Hematopoietic multipotent progenitor cell treated with erythropoietin and hydrocortisone succinate and interleukin-3 and kit ligand, for 17 days (in vitro differentiated cells): ENCODE measurements at regions not wholly inside any gene's neighbourhood (a gene's known extent, or its start where the extent isn't known, plus 50 kb on each side); places are given as distances from the start of the nearest gene placed in this dataset.
"Not testable (repeated sequence)": the region's sequence is repeated elsewhere in the genome, so short reads cannot be mapped to it uniquely, and the experiment has no call there.

Experiments used
- DNase-seq: peaks from one replicate; pipeline ENCODE4 v3.0.0-alpha.2; 2015; ENCODE audit warnings: low spot score

DNA sequence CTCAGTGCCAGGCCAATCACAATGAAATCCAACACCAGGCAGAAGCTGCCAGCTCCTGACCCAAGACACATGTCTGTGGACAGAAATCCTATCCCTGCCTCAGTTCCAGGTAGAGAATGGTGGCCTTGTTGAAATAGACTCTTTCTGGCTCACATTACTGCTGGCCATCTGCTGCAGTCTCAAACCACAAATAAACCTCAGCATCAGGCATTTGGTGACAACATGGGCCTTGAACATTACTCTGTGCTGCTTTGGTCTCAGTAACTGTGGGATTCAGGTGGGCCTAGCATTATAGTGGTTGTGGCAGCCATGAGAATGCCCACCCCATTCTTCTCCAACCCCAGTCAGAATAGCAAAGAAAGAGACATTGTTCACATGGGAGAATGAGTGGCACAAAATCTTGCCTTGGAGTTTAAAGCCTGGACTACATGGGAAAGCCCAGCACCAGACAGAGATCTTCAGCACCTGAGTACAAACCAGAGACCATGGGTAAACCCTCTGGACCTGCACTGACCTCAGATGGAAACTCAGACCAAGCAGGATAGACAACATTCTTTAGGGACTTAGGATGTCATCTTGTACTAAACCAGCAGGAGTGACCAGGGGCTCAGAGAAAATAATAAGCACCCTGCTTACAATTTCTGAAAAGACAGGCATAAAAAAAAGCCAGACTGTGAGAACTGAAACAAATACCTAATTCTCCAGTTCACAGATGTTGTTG is 50.4 kb upstream of the TRAM1L1 start:
- DNase-seq = no peak

DNA sequence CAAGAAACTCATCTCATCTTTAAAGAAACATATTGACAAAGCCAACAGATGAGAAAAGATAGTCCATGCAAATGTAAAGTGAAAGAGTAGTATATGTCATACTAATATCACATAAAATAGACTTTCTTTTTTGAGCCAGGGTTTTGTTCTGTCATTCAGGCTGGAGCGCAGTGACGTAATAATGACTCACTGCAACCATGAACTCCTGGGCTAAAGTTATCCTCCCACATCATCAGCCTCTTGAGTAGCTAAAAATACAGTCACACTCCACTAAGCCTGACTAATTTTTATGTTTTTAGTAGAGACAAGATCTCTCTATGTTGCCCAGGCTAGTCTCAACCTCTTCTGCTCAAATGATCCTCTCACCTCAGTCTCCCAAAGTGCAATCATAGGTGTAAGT is 51.8 kb upstream of the TRAM1L1 start:
- no peak for DNase-seq

DNA sequence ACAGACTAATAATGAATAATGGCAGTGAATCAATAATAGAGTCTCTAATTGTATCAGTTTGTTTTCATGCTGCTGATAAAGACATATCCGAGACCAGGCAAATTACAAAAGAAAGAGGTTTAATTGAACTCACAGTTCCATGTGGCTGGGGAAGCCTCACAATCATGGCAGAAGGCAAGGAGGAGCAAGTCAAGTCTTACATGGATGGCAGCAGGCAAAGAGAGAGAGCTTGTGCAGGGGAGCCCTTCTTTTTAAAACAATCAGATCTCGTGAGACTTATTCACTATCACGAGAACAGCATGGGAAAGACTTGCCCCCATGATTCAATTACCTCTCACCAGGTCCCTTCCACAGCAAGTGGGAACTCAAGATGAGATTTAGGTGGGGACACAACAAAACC is 53.4 kb upstream of the TRAM1L1 start:
- not testable (repeated sequence) for DNase-seq

DNA sequence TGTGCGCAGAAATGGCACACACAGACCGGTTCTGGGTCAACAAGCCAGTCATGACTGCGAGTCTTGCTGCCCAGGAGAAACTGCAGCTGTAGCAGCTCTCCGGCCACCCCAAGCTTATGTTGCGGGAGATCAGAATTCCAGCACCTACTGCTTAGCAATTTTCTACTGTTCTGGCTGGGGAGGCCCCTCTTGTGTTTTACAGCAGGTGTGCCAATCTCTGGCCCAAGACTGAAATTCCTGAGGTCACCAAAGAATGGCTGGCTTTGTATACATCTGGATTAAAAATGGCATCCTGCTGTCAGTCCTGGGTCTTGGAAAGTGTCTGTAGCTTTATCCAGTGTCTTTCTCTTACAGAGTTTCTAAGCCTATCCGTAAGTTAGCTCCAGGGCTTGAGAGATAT is 68.9 kb upstream of the TRAM1L1 start:
- DNase-seq = no peak

DNA sequence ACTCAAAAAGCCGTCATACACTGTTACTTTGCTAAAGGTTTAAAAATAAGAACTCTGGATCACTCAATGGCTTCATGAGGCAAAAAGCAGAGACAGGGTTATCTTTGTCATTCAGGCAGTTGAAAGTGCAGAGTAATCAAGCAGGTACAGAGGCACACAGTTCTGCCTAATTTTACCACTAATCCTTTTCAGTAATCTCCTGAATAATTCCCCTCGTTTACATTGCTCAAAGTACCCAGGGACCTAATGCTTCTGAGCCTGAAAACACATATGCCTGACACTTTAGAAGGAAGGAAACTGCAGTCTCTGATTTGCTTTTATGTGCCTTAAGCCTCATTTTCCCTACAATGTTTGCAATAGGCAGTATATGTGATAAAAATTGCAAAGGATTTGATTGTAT is 71.4 kb upstream of the TRAM1L1 start:
- no peak for DNase-seq

DNA sequence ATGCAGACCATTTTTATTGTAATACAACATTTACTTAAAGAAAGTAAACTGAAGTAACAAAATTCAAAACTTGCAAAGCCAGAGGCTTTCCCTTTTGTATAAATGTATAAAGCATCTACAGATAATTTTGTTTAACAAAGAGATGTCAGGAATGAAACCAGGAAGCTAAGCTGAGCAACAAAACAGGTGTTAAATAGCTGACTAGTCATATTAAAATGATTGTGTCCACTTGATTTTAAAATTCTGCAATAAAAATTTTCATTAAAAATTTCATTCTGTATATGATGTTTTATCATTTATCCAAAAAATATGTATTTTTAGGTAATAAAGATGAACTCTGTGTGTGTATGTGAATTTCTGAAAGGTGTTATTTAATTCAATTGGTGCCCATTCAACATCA is 72.0 kb upstream of the TRAM1L1 start:
- no peak for DNase-seq

DNA sequence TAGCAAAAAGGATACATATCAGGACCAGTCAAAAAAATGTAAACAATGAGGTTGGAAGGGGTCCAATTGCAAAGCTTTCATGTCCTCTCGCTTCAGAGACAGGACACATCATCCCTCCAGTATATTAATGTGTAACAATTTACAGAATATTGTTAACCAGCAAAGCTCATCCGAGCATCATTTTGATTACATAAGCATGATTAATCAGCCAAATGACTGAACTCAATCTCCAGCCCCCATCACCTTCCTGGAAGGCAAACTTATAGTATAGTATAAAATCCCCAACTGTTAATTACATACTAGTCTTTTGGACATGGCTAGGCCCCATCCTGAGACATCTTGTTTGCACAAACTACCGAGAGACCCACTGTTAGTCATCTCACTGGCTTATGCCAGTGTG is 77.6 kb upstream of the TRAM1L1 start:
- DNase-seq = no peak

DNA sequence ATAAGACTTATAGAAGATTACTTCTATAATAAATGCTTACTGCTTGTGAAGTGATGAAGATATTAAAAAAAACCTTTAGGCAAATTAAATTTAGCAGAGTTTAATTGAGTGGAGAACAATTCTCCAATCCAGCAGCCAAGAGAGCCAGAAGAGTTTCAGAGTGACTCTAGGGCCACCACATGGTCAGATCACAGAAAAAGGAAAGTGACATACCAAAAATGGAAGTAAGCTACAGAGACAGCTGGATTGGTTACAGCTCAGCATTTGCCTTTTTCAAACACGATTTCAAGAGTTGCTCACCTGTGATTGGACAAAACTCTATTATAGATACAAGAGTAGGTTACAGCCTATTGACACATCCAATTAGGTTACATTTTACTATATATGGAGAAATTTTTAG is 79.0 kb upstream of the TRAM1L1 start:
- DNase-seq = no peak

DNA sequence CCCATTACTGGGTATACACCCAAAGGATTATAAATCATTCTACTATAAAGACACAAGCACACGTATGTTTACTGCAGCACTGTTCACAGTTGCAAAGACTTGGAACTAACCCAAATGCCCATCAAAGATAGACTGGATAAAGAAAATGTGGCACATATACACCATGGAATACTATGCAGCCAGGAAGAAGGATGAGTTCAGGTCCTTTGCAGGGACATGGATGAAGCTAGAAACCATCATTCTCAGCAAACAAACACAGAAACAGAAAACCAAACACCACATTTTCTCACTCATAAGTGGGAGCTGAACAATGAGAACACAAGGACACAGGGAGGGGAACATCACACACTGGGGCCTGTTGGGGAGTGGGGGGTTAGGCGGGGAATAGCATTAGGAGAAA is 90.0 kb upstream of the TRAM1L1 start:
- DNase-seq = not testable (repeated sequence)

DNA sequence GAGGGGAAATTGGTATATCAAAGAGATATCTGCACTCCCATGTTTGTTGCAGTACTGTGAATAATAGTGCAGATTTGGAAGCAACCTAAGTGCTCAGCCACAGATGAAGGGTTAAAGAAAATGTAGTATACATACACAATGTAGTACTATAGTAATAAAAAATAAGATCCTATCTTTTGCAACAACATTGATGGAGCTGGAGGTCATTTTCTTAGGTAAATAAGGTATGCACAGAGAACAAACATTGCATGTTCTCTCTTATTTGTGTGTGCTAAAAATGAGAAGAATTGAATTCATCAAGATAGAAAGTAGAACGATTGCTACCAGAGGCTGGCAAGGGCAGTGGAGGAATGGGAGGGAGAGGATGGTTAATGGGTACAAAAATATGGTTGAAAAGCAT is 117.9 kb upstream of the TRAM1L1 start:
- no peak for DNase-seq

DNA sequence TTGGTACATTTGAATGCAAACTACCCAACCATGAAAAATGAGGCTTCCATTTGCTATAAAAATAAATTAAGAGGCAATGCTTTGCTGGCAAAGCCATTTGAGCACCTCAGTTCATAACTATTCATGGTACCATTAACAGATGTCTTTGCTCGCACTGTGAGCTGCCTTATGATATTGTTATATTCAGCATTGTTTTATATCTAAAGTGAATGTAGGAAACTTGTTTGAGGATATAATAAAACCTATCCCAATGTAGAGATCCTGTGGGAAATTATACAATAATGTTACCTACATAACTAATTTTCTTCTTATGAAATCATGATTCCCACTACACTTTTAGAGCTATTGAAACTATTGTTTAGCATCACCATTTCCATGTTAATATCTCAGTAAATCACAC is 125.2 kb upstream of the TRAM1L1 start:
- no peak for DNase-seq

DNA sequence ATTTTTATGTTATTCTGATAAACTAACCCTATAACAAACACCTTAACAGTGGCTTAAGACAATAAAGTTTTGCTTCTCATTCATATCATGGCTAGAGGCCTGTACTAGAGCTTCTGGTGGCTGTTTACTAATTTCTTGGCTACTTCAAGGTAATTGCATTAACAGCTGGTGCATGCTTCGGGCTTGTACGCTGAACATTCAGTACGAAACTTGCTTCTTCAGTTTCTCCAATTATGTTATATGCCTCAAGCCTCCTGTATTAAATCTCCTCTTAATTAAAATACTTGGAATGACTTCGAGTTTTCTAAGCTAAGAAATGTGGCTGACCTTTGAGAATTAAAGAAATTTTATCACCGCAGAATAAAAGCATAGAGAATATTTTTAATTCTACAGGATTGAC is 138.9 kb upstream of the TRAM1L1 start:
- DNase-seq = no peak

DNA sequence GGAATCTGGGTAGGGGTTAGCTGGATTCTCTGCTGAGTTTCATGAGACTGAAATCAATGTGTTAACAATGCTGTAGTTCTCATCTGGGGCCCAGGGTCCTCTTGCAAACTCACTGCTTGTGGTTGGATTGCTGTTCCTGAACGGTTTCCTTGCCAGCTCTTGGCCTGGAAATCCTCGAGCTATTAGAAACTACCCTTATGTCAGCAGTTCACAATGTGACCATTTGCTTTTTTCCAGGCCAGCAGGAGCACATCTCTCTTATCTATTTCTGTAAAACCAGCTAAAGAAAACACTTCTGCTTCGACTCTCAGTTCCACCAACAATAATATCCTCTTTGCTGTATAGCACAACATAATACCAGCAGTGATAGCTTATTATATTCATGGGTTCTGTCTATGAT is 140.1 kb upstream of the TRAM1L1 start:
- DNase-seq = no peak

DNA sequence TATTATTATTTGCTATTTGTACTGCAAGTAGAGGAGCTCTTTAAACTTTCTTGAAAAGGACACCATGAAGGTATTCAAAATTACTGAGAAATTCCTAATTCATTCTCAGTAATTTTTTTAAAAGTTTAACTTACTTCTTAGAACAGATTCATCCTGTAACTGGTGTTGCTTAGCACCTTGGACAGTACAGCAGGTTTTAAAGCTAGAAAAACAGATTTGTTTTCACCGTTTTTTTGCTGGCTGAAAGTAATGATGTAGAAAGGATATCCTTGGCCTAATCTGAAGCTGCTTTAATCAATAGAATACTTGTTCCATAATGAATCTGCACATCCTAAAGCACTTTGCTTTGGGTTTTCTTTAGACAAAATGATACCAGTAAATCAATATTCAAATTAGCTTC is 142.5 kb upstream of the TRAM1L1 start:
- no peak for DNase-seq

DNA sequence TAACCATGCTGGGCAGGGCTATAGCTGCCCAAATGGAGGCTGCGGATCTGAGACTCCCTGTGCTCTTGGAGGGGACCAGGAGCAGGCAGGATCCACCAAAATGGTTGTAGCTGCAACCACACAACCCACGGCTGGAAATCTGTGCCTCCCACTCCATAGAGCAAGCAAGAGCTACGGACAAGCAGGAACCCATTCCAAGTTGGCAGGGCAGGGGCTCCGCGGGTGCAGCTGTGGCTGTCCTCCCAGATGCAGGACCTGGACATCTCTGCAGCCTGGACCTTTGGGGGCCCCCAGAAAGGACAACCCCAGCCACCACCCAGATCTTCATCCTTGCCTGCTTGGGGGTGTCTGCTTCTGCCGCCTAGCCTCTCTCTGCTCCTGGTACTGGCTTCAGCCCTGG is 154.1 kb upstream of the TRAM1L1 start:
- DNase-seq = no peak

DNA sequence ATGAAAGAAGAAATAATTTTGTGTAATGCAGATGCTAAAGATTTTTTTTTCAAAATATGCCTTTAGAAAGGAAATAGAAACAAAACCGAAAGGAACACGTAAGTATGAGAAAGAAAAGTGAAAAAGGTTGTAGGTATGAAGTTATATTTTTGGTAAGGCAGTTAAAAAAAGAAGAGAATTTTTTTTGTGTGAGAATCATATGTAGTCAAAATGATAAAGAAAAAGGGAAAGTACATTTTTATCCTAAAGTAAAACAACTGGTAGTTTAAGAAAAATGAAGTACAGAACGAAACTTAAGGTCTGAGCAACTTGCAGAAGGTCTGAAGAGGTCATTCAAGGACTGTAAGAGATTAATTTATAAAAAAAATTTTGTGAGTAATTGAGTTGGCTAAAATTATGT is 164.0 kb upstream of the TRAM1L1 start:
- DNase-seq = no peak

DNA sequence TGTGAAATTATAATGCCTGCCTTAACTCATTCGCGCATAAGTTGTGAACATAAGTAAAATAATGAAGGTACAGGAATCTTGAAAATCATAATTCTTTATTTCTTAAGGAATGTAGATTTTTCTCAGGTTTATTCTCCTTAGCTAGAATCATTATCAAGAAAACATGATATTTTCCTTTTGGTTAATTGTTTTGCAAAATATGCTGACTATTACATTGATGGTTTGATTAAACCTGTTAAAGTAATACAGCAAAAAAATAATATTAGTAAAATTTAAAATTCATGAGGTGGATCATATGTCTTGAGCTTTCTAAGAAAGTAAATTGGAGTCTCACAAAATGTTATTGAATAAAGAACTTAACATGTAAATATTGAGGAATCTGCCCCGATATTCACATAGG is 178.7 kb upstream of the TRAM1L1 start:
- DNase-seq = no peak

DNA sequence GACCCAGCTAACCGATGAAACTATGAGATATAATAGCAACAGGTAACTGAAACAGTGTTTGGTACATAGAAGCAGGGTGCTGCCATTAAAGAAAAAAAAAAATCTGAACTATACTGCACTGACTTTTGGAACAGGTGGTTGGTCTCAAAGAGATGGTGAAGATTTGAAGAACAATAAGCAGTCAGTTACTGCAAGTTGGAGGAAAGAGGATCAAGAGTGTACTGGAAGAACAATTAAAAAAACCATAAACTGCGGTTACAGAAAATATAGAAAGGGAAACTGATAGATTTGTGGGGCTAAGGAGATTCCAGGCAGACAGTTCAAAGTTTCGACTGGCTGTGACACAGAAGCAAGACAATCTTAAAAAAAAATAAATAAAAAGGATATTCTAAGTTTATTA is 181.9 kb upstream of the TRAM1L1 start:
- DNase-seq = no peak

DNA sequence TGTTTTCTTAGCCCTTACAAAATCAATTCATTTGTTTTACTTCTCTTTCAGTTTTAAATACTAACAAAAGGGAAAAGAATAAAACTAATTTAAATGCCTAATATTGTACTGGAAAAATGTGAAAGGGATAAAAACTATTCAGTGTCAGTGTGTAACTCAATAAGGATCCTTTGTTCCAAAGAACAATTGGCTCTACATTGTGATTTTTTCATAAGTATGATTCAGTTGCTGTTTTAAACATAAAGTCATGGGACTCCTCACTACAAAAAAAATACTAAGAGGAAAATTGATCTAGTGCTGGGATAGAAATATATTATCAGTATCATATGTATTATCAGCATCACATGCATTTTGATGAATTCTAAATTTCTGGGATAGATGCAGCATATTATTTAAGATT is 199.4 kb upstream of the TRAM1L1 start:
- no peak for DNase-seq

DNA sequence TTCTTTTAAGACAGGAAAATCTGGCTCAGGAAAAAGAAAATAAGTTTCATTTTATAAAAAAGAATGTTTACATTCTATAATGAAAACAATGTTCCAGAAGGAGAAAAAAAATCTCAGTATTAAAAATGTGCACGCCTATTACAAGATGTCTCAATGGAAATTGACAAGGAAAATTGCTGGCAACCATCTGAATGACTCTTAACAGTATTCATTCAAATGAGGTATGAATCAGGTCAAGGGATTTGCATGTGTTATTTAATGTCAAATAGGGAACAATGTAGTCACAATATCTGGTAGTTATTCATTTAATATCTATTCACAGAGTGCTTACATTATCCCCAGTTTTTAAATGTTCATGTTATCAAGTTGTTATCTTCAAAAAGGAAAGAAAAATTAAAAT is 208.4 kb upstream of the TRAM1L1 start:
- no peak for DNase-seq

DNA sequence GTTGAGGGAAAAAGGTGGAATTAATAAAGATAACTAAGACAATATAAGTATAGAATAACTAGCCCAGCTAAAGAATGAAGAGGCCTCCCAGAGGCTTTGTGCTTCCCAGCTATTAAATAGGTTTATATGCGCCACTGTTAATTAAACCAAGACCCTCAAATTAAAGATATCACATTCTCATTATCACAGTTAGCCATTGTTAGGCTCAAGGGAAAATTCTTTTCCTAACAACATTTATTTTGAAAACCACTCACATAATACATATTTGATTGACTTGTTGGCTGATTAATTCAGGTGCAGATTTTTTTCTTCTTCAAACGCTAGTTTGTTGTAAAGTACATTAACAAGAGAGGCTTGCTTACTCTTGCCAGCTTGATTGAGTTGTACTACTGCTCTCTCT is 216.8 kb upstream of the TRAM1L1 start:
- no peak for DNase-seq

DNA sequence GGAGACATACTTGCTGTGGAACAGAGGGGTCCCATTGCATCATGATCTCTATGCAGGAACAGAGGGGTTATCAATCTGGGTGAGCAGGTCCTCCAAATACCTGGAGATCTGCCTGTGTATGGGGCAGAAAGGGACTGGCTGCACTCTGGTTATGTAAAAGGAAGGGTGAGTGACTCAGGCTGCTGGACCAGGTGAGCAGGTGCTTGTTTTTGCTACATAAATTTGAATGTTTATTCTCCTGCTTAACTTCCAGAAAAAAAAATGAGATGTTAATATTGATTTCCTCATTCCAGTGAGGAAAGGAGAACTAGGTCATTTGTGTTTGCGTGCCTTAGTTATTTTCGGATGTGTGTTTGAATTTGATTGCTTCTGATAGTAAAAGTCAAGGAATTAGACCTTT is 225.8 kb upstream of the TRAM1L1 start:
- DNase-seq = no peak

DNA sequence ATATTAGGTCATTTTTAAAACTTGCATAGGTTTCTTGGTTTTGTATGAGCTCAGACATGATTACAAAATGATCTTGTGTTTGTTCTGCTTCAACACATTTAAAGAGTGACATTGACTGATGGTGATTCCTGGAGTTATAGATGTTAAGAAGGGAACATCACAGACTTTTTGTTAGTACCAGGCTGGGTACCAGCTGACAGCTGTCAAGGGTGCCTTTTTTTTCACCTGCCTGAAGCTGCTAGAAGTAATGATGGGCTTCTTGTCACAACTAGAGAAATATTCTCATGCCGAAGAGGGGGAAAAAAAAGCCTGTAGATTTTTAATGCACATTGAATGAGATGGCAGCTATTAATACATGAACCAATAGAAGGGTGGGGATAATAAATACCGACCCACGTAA is 226.6 kb upstream of the TRAM1L1 start:
- no peak for DNase-seq

DNA sequence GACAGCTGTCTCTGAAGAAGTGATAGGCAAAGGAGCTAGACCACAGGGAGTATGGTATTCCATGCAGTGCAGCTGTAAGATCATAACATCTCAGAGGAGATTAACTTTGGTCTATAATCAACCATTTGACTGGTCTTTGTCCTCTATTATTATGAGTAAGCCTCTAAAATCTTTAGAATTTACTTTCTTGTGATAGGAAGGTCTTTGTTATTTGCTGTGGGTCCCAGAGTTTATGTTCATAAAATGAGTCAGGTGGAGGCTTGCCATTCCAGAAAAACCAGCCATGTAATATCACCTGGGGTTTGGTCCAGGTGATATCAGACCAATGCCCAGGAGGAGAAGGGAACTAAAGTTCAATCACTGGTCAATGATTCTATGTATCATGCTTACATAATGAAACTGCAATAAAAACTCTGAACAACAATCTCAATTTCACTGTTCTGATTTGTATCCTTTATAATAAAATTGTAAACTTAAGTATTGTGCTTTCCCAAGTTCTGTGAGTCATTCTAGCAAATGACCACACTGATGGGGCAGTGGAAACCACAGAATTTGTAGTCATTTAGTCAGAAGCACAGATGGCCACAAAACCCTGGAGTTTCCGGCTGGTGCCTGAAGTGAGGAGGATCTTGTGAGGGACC is 239.6 kb upstream of the TRAM1L1 start:
- DNase-seq = no peak
